GM21360 (cell line): ENCODE measurements at regions not wholly inside any gene's neighbourhood (a gene's known extent, or its start where the extent isn't known, plus 50 kb on each side); places are given as distances from the start of the nearest gene placed in this dataset.
"Not testable (repeated sequence)": the region's sequence is repeated elsewhere in the genome, so short reads cannot be mapped to it uniquely, and the experiment has no call there.

Experiments
- ATAC-seq: cut with Tn5 transposase; IDR thresholded peaks from one replicate; pipeline ENCODE4 v1.9.1; 2021; ENCODE audit warnings: mild to moderate bottlenecking, moderate library complexity; ENCODE audit not compliant: unreplicated experiment

DNA sequence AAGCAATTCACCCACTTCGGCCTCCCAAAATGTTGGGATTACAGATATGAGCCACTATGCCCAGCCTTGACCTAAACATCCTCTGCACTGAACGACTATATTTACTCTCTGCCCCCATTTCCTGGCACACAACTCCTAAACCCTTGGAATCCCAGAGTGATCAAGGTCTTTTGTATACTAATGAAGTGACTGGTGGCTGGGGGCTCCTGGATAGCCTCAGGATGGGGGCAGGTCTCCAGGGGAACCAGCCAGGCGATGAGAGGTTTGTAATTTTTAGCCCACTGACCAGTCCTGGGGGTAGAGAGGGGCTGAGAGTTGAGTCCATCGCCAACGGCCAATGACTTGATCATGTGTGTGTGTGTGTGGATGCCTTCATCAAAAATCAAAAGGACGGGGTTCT, 71.1 kb downstream of the FAM50B start:
- ATAC-seq: no peak

DNA sequence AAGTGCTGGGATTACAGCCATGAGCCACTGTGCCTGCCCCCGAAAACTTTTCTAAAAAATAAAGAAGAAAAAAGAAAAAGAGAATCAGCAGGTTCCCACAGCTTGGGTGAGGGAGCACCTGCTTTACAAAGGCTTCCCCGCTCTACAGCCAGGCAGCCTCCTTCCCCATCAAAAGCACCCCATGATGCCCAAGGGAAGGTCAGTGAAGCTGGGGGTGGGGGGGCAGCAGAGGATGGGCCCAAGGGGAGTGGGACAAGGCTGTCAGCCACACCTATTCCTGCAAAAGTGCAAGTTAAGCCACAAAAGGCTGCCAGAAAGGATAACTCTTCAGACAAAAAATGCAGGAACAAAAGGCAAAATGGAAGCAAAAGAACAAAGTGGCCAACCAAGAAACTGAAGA, 72.5 kb downstream of the FAM50B start:
- ATAC-seq: no peak

DNA sequence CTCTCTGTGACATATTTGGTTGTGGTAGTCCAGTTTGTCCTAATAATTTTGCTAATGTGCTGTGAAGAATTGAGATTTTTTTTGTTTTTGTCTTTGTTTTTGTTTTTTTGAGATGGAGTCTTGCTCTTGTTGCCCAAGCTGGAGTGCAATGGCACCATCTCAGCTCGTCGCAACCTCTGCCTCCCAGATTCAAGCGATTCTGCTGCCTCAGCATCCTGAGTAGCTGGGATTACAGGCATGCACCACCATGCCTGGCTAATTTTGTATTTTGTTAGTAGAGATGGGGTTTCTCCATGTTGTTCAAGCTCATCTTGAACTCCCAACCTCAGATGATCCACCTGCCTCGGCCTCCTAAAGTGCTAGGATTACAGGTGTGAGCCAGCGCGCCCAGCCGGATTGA, 73.4 kb downstream of the FAM50B start:
- ATAC-seq: not testable (repeated sequence)

DNA sequence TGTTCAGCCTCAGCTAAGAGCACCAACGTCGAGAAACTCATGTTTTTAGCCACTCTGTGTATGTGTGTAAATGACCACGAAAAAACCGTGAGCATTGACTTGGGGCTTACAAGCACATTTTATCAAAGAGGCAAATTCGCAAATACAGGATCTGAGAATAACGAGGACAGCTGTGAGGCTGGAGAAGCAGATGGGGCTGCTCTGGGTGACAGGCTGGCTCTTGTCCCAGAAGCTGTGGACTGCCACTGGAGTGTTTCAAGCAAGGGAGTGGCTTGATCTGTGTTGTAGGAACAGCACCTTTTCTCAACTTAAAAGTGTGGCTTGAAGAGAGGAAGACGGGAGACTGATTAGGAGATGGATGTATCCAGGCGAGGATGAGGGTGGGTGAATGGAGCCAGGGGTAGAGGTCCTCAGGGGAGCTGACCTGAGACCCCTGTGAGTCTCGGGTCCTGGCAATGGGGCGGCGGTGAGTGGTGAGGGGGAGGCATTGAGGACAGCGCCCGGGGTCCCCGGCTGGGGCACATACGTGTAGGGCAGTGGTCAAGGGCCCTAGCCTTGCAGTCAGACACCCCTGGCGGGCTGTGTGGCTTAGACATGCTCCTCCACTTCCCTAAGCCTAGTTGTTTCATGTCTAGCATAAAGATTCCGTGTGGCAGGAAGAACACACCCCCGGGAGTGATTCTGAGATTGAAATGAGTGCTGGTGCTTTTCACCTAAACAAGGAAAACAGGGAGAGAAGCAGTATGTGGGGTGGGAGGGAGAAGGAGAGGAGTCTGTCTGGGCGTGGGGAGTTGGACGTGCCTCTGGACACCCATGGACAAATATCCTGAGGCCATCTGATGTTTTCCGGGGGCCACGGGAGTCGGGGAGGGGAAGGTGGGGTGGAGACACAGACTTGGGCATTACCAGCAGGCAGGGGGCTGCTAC, 76.3 kb downstream of the FAM50B start:
- not testable (repeated sequence) for ATAC-seq

DNA sequence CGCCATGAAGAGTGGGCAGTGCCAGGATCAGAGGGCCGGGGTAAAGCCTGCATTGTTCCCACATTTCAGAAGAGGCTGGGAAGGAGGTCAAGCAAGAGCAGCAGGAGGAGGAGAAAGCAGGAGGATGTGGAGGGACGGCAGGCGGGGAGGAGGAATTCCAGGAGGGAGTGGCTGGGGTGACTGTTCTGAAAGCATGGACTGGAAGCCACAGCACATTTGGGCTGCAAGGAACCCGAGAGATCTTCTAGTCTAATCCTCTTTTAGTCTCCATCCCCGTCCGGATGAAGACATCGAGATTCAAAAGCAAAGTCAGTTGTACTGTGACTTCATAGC, 76.9 kb downstream of the FAM50B start:
- no peak for ATAC-seq

DNA sequence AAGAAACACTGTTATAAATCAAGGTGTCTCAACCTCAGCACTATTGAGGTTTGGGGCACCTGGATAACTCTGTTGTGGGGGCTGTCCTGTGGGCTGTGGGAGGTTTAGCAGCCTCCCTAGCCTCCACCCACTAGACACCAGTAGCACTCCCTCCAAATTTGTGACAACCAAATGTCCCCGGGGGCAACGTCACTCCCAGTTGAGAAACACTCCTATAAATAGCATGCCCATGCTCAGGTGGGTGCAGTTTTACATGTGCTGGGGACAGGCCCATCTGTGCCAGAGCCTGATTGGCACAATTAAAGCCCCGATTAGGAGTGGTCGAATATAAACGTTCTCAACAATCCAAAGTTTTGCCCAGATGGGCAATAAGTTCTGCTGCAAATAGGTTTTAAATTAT, 78.9 kb downstream of the FAM50B start:
- ATAC-seq: no peak

DNA sequence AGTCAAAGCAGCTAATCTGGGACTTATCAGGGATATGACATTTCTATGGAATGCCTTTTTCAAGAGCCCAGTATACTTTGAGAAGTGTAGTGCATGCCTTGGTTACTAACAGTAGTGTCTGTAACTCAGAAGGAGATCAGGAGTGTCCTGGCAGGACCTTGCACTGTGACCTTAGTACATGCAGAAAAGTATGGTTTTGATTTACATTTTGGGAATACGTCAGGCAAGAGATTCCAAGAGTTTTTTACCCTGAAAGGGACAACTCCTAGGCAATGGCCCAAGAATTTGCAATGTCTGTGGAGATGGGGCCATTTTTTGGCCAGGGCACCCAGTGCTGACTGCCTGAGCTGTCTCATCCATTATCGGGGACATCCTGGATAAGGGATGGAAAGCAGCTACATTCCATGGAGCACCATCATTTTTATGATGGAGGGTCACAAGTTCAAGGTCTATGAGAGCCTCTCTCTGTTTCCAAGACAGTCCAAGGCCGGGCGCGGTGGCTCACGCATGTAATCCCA, 80.2 kb downstream of the FAM50B start:
- ATAC-seq: no peak

DNA sequence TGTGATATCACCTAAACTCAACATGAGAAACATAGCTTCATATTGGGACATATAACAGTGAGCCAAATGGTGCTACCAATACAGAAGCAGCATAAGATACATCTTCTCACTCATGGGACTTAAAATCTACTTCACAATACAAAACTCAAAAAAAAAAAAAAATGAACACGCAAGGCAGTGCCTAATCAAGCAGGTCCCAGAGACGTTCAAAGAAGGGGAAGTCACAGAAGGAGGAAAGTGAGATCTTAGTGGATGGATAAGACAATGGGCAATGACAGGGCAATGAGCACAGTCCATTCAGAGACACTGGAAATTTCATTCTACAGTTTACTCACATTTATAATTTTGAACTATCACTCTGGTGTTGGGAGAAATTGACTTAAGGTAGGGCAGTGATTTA, 88.3 kb downstream of the FAM50B start:
- ATAC-seq: no peak

DNA sequence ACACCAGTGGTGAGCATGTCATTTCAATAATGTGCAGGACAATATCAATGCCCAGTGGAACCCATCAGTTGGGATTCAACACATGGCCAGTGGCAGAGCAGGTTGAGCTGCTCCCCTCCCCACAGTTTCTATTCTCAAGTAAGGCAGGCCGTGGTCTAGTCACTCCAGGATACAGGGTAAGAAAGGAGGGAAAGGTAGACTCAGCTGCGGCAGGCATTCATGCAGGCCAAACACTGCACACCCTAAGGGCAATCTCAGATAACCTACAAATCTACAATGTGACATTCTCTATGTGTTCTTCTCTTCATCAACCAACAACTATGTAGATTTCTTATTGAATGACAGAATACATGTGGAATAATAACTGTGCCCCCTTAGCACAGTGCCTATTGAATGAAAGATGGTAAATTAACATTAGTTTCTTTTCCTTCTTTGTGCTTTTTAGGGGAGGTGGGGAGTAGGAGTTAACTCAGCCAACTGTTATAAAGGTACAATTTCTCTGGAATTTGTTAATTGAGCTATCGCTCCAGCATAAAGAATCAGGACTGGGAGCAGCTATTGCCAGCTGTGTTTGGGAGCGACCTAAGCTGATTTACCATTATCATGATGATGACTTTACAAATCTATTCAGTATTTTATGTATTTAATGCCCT, 89.7 kb downstream of the FAM50B start:
- no peak for ATAC-seq

DNA sequence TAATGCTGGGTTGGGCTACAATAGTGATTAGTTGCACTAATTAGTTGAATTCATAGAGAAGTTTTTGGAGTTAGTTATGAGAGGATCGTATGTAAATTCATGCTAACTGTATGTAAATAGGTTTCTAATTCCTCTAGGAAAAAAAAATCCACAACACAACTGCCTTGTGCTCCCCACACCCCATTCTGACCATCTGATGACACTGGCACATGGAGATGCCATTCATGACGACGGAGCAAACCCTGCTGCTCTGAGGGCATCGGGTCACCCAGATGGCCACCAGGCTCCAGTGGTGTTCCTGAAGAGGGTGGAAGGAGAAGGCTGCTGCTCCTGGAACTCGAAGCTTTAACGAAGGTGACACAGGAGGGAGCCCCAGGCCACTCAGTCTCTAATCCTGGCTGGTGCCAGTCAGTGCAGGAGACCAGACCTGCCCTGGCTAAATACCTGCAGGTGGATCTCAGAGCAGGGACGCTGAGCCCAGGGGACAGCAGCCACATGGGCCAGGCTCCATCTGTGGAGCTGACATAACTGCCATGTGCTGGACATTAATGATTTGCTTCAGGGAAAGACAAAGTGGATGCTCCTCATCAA, 90.3 kb downstream of the FAM50B start:
- ATAC-seq: no peak

DNA sequence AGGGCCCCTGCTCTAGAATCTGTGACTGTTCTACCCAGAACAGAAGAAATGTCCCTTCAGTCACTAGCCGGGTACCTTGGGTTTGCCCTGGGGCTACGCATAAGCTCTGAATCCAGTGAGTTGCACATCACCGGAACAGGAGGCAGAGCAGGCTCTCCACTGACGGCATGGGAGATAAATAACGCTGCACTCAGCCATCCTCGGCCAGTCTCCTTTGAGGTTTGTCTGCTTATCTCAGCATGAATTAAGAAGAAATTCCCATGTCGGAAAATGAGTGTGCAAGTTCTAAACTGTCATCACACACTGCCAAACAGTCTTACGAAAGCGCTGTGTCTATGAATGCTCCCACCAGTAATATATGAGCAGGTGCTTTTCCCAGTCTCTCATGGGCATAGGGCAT, 90.8 kb downstream of the FAM50B start:
- no peak for ATAC-seq

DNA sequence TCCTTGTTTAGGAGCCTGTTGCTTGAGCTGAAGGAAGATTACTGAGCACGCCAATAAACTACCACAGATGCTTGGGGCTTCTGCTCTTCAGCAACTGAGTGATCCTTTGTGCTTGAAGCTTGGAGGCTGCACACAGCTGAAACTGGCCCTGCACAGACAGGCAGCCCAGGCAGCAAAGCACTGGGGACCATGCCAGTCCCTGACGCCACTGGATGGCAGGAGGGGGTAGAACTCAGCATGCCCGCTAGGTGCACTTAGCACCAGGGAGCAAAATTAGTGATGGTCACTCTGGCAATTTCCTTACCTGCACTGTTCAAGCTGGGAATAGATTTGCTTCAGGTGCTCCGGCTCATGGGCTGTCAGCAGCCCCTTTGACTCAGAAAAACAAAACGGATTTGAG, 91.5 kb downstream of the FAM50B start:
- no peak for ATAC-seq

DNA sequence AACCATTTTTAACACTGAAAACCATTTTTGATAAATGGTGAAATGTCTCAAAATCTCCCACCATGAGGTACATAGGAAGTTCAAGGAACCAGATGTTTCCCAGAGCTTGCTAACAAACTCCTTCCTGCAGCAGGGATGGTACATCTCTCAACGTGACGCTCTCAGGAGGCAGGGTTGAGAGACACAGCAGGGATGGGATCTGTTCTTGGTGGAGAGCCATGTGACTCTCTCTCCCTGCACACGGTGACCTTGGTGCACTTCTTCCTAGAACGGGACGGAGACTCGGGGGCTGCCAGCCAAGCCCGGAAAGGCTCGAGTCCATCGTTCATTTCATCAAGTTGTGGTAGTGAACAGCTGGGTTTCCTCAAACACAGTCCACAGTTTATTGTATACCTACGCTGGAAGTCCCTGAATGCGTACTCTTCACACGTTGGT, 94.2 kb downstream of the FAM50B start:
- ATAC-seq: no peak

DNA sequence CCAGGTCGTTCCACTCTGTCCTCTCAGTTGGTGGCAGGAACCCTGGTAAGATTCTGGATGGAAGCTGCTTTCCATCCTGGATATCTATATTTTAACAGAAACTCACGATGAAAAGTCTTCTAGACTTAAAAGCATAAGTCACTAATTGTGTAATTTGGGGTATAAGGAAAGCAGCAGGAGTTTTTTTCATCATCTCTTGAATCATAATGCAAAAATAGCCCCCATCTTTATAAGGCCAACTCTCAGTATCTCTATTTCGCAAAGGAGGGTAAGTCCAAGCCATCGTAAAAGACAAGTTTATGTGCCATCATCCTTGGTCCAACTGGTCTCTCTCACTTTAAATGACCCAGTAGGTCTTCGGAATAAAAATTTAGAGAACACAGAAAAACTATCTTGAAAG, 95.1 kb downstream of the FAM50B start:
- ATAC-seq: no peak

DNA sequence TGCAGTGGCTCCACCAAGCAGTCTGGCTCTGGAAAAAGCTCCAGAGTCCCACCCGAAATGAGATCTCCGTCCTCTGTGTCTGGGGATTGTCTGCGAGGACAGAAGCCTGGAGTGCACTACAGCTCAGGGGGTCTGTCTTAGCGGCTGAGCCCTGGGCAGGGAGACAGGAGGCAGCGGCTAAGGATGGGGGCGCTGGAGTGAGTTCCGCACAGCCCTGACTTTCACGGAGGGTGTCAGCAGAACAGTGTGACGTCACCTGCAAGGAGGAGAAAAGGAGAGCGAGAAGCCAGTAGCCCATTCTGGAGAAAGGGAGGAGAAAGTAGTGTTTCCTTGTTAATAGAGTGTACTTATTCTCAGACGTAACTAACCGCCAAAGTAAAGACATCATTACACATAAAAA, 97.6 kb downstream of the FAM50B start:
- ATAC-seq: no peak

DNA sequence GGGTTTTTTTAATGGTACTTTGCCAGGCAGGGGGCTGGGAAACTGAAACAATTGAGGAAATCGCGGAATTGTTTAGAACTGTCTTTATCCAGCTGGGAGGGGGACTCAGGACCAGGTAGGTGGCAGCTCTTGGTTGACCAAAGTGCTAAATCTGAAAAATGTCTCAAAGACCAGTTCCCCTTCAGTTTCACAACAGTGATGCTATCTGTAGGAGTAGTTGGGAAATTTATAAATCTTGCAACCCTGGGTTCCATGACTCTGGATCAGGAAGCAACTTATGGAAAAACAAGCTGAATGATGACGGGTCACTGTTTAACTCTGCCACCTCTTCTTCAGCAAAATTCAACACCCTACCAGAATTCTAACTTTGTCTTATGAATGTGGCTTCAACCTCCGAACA, 99.7 kb downstream of the FAM50B start:
- no peak for ATAC-seq

DNA sequence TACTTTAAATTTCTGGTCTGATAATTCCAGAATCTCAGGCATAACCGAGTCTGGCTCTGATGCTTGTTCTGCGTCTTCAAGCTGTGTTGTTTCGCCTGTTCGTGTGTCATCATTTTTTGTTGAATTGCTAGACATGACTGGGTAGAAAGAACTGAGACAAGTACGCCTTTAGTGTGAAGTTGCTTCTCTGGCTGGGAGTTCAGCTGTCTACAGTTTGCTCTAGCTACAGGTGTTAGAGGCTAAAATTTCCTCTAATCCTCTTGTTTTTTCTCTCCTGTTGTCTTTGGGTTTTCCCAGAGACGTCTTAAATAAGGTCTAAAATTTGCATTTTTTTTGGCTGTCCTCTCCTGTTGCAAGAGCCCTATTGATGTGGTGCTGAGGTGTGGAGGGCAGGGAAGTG, 100.3 kb downstream of the FAM50B start:
- no peak for ATAC-seq

DNA sequence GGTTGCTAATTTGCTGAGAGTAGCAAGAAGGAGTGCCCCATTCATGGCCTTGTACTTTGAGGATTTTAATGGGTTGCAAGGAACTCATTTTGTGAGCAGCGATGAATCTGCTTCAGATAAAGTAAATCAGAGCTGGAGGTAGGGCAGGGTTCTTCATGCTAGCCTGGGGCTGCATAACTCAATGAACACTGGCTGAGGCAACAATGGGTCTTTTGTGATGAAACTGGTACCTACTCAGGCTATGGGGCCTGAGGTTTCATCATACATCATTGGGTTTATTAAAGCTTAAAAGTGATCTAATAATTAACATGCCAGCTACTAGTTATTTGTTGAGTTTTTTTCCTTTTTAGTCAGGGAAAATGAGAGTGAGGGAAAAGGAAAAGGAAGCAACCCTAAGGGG, 106.9 kb downstream of the FAM50B start:
- ATAC-seq: no peak

DNA sequence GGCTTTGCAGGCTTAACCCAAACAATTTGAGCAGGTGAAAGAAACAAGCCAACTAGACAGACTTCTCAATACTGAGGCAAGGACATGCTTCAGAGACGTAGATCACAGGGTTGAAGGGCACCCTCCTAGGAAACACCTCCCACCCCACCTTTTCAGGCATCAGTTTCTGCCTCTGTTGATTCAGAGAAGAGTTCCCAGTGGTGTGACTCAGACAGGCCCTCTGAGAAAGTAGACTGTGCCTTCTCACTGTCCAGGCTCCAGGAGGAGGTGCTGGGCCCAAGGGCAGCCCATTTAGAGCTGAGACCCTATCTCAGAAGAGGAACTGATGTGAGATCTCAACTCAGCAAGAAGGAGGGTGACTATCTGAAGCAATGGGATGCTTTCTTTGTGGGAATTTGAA, 108.1 kb downstream of the FAM50B start:
- no peak for ATAC-seq

DNA sequence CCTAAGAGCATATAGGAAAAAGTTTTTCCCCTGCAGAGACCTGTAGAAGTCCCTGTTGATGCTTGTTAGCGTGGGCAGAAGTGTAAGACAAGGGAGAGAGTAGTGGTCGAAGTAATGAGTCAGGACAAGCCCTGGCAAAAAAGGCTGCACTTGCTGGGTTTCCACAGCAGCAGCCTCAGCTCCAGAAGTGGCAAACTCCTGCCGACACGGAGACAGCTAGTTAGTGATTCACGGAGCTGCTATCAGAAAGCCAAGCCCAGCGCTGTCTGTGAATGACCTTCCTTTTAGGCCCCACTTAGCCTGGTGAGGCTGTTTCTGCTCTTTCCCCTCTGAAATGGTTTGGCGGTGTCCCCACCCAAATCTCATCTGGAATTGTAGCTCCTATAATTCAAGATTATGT, 109.1 kb downstream of the FAM50B start:
- ATAC-seq: no peak

DNA sequence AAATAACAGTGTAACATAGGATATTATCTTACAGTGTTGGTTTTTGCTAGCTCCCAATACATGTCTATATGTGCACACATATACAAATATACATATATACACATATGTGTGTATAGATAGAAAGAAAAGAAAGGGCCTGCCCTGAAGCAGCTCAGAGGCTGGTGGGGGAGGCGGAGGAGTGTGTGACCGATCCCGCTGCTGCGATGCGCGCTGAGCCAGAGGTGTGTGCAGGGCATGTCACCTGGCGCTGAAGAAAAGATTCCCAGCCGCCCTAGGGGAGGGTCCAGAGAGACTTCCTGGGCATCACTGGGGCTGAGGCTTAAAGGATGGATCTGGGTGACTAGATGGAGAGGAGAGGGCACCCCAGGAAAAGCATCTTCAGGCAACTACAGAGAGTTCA, 110.2 kb downstream of the FAM50B start:
- no peak for ATAC-seq
